ENCODE measurements at regions not wholly inside any gene's neighbourhood (a gene's known extent, or its start where the extent isn't known, plus 50 kb on each side); places are given as distances from the start of the nearest gene placed in this dataset.

DNA sequence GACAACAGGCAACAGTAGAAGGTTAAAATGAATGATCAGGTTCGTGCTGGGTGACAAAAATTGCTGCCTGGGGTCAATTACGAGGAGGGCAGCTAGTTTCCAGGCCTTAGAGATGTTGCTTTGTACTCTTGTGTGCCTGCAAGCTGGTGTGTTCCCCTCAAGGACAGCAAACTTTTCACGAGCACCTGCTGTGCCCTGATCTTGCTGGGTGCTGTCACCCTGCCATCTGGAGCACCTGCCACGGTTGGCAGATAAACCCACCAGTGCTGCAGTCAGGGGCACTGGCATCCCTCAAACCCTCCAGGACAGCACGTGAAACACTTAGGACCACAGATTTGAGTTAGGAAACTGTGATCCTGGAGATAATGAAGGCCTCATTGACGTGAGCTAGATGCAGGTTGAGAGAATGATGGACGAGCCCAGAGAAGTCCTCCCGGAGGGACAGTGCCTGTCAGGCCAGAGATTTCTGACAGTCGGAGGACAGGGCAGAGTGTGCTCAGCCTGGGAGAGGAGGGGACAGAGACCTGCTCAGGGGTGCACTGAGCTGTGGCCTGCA is 104.3 kb upstream of the RAB12 start:
- TF ChIP-seq POLR2AphosphoS5 (IDR thresholded peaks at IDR 0.05) (no peak), POLR2A (IDR thresholded peaks at IDR 0.05) (no peak)
- TF ChIP-seq, protein P1, sequence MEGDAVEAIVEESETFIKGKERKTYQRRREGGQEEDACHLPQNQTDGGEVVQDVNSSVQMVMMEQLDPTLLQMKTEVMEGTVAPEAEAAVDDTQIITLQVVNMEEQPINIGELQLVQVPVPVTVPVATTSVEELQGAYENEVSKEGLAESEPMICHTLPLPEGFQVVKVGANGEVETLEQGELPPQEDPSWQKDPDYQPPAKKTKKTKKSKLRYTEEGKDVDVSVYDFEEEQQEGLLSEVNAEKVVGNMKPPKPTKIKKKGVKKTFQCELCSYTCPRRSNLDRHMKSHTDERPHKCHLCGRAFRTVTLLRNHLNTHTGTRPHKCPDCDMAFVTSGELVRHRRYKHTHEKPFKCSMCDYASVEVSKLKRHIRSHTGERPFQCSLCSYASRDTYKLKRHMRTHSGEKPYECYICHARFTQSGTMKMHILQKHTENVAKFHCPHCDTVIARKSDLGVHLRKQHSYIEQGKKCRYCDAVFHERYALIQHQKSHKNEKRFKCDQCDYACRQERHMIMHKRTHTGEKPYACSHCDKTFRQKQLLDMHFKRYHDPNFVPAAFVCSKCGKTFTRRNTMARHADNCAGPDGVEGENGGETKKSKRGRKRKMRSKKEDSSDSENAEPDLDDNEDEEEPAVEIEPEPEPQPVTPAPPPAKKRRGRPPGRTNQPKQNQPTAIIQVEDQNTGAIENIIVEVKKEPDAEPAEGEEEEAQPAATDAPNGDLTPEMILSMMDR (IDR thresholded peaks at IDR 0.05 in 8 of 11, conservative IDR thresholded peaks at IDR 0.05 in 3 of 11), result no peak
- H3K27ac ChIP-seq, result no peak overlapping the region
- no peak for DNase-seq
- intact Hi-C loops (cut with DNase I; ENCODE audit: low total_unique reads), result no loop called here
- H3K4me1 ChIP-seq, result peaks cover 0 to 1% (median 0%) of the 10 kb centered on the region in 6 donors
- no peak overlapping the region for H3K4me3 ChIP-seq
- H3K27me3 ChIP-seq (replicated peaks in 1 of 7), result peaks cover 0 to 12% (median 0%) of the 10 kb centered on the region in 7 donors
- H3K36me3 ChIP-seq, result no peaks in the 10 kb centered on the region
- WGBS, 5 donors, result 79 to 92% (median 83%) methylated on average over 9 of the region's 9 CpGs
- no peaks in the 10 kb centered on the region for H3K9me3 ChIP-seq

- H3K36me3 ChIP-seq, result no peaks in the 10 kb centered on the region
- WGBS, 5 donors, result 87 to 96% (median 89%) methylated on average over 10 of the region's 10 CpGs
- no peak overlapping the region for H3K27ac ChIP-seq
- peaks cover 0 to 12% (median 0%) of the 10 kb centered on the region in 7 donors for H3K27me3 ChIP-seq (replicated peaks in 1 of 7)
- no peaks in the 10 kb centered on the region for H3K4me1 ChIP-seq
- DNase-seq, result no peak
- TF ChIP-seq, protein P1 (IDR thresholded peaks at IDR 0.05 in 8 of 11, conservative IDR thresholded peaks at IDR 0.05 in 3 of 11), result no peak
- no peaks in the 10 kb centered on the region for H3K9me3 ChIP-seq
- intact Hi-C loops (cut with DNase I; ENCODE audit: low total_unique reads), result no loop called here
- no peak overlapping the region for H3K4me3 ChIP-seq
Observed at GRCh38 chr18:8506251-8507049, 102.8 kb upstream of the RAB12 start.

GRCh38 chr18:8507361-8507760 is 101.9 kb upstream of the RAB12 start:
- no peak overlapping the region for H3K27ac ChIP-seq
- TF ChIP-seq POLR2AphosphoS5 (IDR thresholded peaks at IDR 0.05) (no peak), POLR2A (IDR thresholded peaks at IDR 0.05) (no peak)
- TF ChIP-seq, protein P1 (IDR thresholded peaks at IDR 0.05 in 8 of 11, conservative IDR thresholded peaks at IDR 0.05 in 3 of 11), result peak in 5 of 11 experiments; percentile 9 to 32 (median 15)
- no peak overlapping the region for H3K4me3 ChIP-seq
- peaks cover 0 to 12% (median 0%) of the 10 kb centered on the region in 7 donors for H3K27me3 ChIP-seq (replicated peaks in 1 of 7)
- H3K4me1 ChIP-seq, result no peaks in the 10 kb centered on the region
- 8 to 42% (median 30%) methylated on average over 5 of the region's 5 CpGs for WGBS, 5 donors
- no peak for DNase-seq
- no peaks in the 10 kb centered on the region for H3K9me3 ChIP-seq
- intact Hi-C loops (cut with DNase I; ENCODE audit: low total_unique reads), result no loop called here
- H3K36me3 ChIP-seq, result no peaks in the 10 kb centered on the region

- 70 to 88% (median 79%) methylated on average over 10 of the region's 10 CpGs for WGBS, 5 donors
- TF ChIP-seq, protein P1 (IDR thresholded peaks at IDR 0.05 in 8 of 11, conservative IDR thresholded peaks at IDR 0.05 in 3 of 11), result no peak
- no peak for TF ChIP-seq POLR2A (IDR thresholded peaks at IDR 0.05)
- no peak for TF ChIP-seq POLR2AphosphoS5 (IDR thresholded peaks at IDR 0.05)
- Histone ChIP-seq H3K36me3 (no peaks in the 10 kb centered on the region), H3K4me3 (no peak overlapping the region), H3K27ac (no peak overlapping the region), H3K4me1 (no peaks in the 10 kb centered on the region), H3K27me3 (replicated peaks in 1 of 7) (peaks cover 0 to 12% (median 0%) of the 10 kb centered on the region in 7 donors), H3K9me3 (no peaks in the 10 kb centered on the region)
- intact Hi-C loops (cut with DNase I; ENCODE audit: low total_unique reads), result no loop called here
- DNase-seq, result no peak
Observed at GRCh38 chr18:8507915-8508705, 101.1 kb upstream of the RAB12 start.
